Activated CD8-positive, alpha-beta T cell treated with anti-CD3 and anti-CD28 coated beads, Interleukin-2, amount 10 ng/mL, durations not matched to agents 7 days and 5 days (primary cell): ENCODE measurements at regions not wholly inside any gene's neighbourhood (a gene's known extent, or its start where the extent isn't known, plus 50 kb on each side); places are given as distances from the start of the nearest gene placed in this dataset.

ENCODE experiments used
- ATAC-seq: fragments of 150-1000 bp; cut with Tn5 transposase; one replicate; pipeline ENCODE4 v1.10.0; 2021; ENCODE audit warnings: moderate library complexity
- CTCF ChIA-PET: fragments of 350-600 bp; sonication (Branson Sonifier 250); formaldehyde crosslinking; loops from one replicate; lab custom pipeline; 2021; ENCODE audit warnings: antibody characterized with exemption; lab: Charles Lee
- POLR2A ChIA-PET: fragments of 350-600 bp; sonication (Branson Sonifier 250); formaldehyde crosslinking; loops from one replicate; lab custom pipeline; 2021; ENCODE audit warnings: antibody characterized with exemption; lab: Charles Lee
- DNase-seq: peaks from one replicate; pipeline ENCODE4 v3.0.0-alpha.2; 2020
- H3K27ac Mint-ChIP-seq: one replicate; pipeline ENCODE4 v1.8.0; 2021; ENCODE audit warnings: mild to moderate bottlenecking, mixed read lengths
- H3K27me3 Mint-ChIP-seq: one replicate; pipeline ENCODE4 v1.8.0; 2021; ENCODE audit warnings: low read depth, mixed read lengths
- H3K36me3 Mint-ChIP-seq: one replicate; pipeline ENCODE4 v1.8.0; 2021; ENCODE audit warnings: low read depth, mixed read lengths
- H3K4me1 Mint-ChIP-seq: one replicate; pipeline ENCODE4 v1.8.0; 2021; ENCODE audit warnings: low read depth, mixed read lengths
- H3K4me3 Mint-ChIP-seq: one replicate; pipeline ENCODE4 v1.8.0; 2021; ENCODE audit warnings: mild to moderate bottlenecking, mixed read lengths
- H3K9me3 Mint-ChIP-seq: one replicate; pipeline ENCODE4 v1.8.0; 2022; ENCODE audit warnings: mixed read lengths; ENCODE audit not compliant: insufficient read depth

- CTCF ChIA-PET = no interaction called here
- DNase-seq (no peak), ATAC-seq (no peak)
Measured at GRCh38 chr4:65831828-65832227, 161.5 kb upstream of the EPHA5 start.

GRCh38 chr4:65825116-65825753 is 154.9 kb upstream of the EPHA5 start:
- POLR2A ChIA-PET = no interaction called here
- H3K4me1 Mint-ChIP-seq = no peaks in the 10 kb centered on the region
- no peaks in the 10 kb centered on the region for H3K27me3 Mint-ChIP-seq
- no peak for DNase-seq
- H3K4me3 Mint-ChIP-seq = no peak overlapping the region
- no peak overlapping the region for H3K27ac Mint-ChIP-seq
- no peak for ATAC-seq
- H3K9me3 Mint-ChIP-seq = peaks cover 4% of the 10 kb centered on the region
- no peaks in the 10 kb centered on the region for H3K36me3 Mint-ChIP-seq
- CTCF ChIA-PET = no interaction called here

More at GRCh38 chr4:65831828-65832227, 161.5 kb upstream of the EPHA5 start:
- Mint-ChIP-seq H3K4me3 (no peak overlapping the region), H3K36me3 (no peaks in the 10 kb centered on the region), H3K9me3 (no peaks in the 10 kb centered on the region), H3K4me1 (no peaks in the 10 kb centered on the region), H3K27me3 (no peaks in the 10 kb centered on the region), H3K27ac (no peak overlapping the region)
- POLR2A ChIA-PET = no interaction called here

GRCh38 chr4:65819192-65819591 is 148.9 kb upstream of the EPHA5 start:
- POLR2A ChIA-PET = no interaction called here
- CTCF ChIA-PET = no interaction called here
- no peak for ATAC-seq
- no peak overlapping the region for H3K4me3 Mint-ChIP-seq
- H3K4me1 Mint-ChIP-seq = no peaks in the 10 kb centered on the region
- peaks cover 11% of the 10 kb centered on the region for H3K9me3 Mint-ChIP-seq
- H3K36me3 Mint-ChIP-seq = no peaks in the 10 kb centered on the region
- H3K27ac Mint-ChIP-seq = no peak overlapping the region
- H3K27me3 Mint-ChIP-seq = no peaks in the 10 kb centered on the region
- DNase-seq = no peak

- no peaks in the 10 kb centered on the region for H3K27me3 Mint-ChIP-seq
- no peaks in the 10 kb centered on the region for H3K4me1 Mint-ChIP-seq
- H3K4me3 Mint-ChIP-seq = no peak overlapping the region
- ChIA-PET POLR2A (no interaction called here), CTCF (no interaction called here)
- no peak overlapping the region for H3K27ac Mint-ChIP-seq
- H3K9me3 Mint-ChIP-seq = no peaks in the 10 kb centered on the region
- H3K36me3 Mint-ChIP-seq = no peaks in the 10 kb centered on the region
- ATAC-seq (no peak), DNase-seq (no peak)
Measured at GRCh38 chr4:65805936-65806335, 135.6 kb upstream of the EPHA5 start.

GRCh38 chr4:65799513-65799912 is 129.2 kb upstream of the EPHA5 start:
- ATAC-seq = no peak
- DNase-seq = no peak
- Mint-ChIP-seq H3K36me3 (no peaks in the 10 kb centered on the region), H3K4me1 (no peaks in the 10 kb centered on the region), H3K4me3 (no peak overlapping the region), H3K27me3 (no peaks in the 10 kb centered on the region), H3K9me3 (no peaks in the 10 kb centered on the region), H3K27ac (no peak overlapping the region)
- POLR2A ChIA-PET = no interaction called here
- CTCF ChIA-PET = no interaction called here

- Mint-ChIP-seq H3K27me3 (no peaks in the 10 kb centered on the region), H3K4me3 (no peak overlapping the region), H3K36me3 (no peaks in the 10 kb centered on the region), H3K9me3 (no peaks in the 10 kb centered on the region), H3K4me1 (no peaks in the 10 kb centered on the region), H3K27ac (no peak overlapping the region)
- ChIA-PET CTCF (no interaction called here), POLR2A (no interaction called here)
- DNase-seq (no peak), ATAC-seq (no peak)
Measured at GRCh38 chr4:65798498-65799127, 128.3 kb upstream of the EPHA5 start.

- CTCF ChIA-PET = no interaction called here
- POLR2A ChIA-PET = no interaction called here
- H3K27me3 Mint-ChIP-seq = no peaks in the 10 kb centered on the region
- H3K4me3 Mint-ChIP-seq = no peak overlapping the region
- ATAC-seq (no peak), DNase-seq (no peak)
- no peaks in the 10 kb centered on the region for H3K4me1 Mint-ChIP-seq
- H3K27ac Mint-ChIP-seq = no peak overlapping the region
- no peaks in the 10 kb centered on the region for H3K9me3 Mint-ChIP-seq
- H3K36me3 Mint-ChIP-seq = no peaks in the 10 kb centered on the region
Measured at GRCh38 chr4:65791812-65792308, 121.6 kb upstream of the EPHA5 start.

- Mint-ChIP-seq H3K4me3 (no peak overlapping the region), H3K27ac (no peak overlapping the region), H3K27me3 (no peaks in the 10 kb centered on the region), H3K9me3 (no peaks in the 10 kb centered on the region), H3K36me3 (no peaks in the 10 kb centered on the region), H3K4me1 (no peaks in the 10 kb centered on the region)
- DNase-seq (no peak), ATAC-seq (no peak)
- ChIA-PET CTCF (no interaction called here), POLR2A (no interaction called here)
Measured at GRCh38 chr4:65791111-65791811, 121.0 kb upstream of the EPHA5 start.

GRCh38 chr4:65789805-65790204 is 119.5 kb upstream of the EPHA5 start:
- H3K9me3 Mint-ChIP-seq = no peaks in the 10 kb centered on the region
- no peaks in the 10 kb centered on the region for H3K4me1 Mint-ChIP-seq
- H3K36me3 Mint-ChIP-seq = no peaks in the 10 kb centered on the region
- no peak overlapping the region for H3K4me3 Mint-ChIP-seq
- ATAC-seq (no peak), DNase-seq (no peak)
- POLR2A ChIA-PET = no interaction called here
- no peak overlapping the region for H3K27ac Mint-ChIP-seq
- CTCF ChIA-PET = no interaction called here
- H3K27me3 Mint-ChIP-seq = no peaks in the 10 kb centered on the region

- CTCF ChIA-PET = no interaction called here
- POLR2A ChIA-PET = no interaction called here
Measured at GRCh38 chr4:65789341-65789740, 119.1 kb upstream of the EPHA5 start.

GRCh38 chr4:65777270-65777669 is 107.0 kb upstream of the EPHA5 start:
- Mint-ChIP-seq H3K4me3 (no peak overlapping the region), H3K4me1 (no peaks in the 10 kb centered on the region), H3K9me3 (no peaks in the 10 kb centered on the region), H3K27ac (no peak overlapping the region), H3K27me3 (no peaks in the 10 kb centered on the region), H3K36me3 (no peaks in the 10 kb centered on the region)
- CTCF ChIA-PET = no interaction called here
- ATAC-seq (no peak), DNase-seq (no peak)
- POLR2A ChIA-PET = no interaction called here

More at GRCh38 chr4:65789341-65789740, 119.1 kb upstream of the EPHA5 start:
- Mint-ChIP-seq H3K36me3 (no peaks in the 10 kb centered on the region), H3K4me1 (no peaks in the 10 kb centered on the region), H3K9me3 (peaks cover 3% of the 10 kb centered on the region), H3K27ac (no peak overlapping the region), H3K27me3 (no peaks in the 10 kb centered on the region), H3K4me3 (no peak overlapping the region)
- DNase-seq (no peak), ATAC-seq (no peak)

GRCh38 chr4:65773636-65774035 is 103.3 kb upstream of the EPHA5 start:
- H3K27me3 Mint-ChIP-seq = no peaks in the 10 kb centered on the region
- CTCF ChIA-PET = no interaction called here

More at GRCh38 chr4:65773636-65774035, 103.3 kb upstream of the EPHA5 start:
- Mint-ChIP-seq H3K27ac (no peak overlapping the region), H3K9me3 (peaks cover 4% of the 10 kb centered on the region), H3K36me3 (no peaks in the 10 kb centered on the region), H3K4me1 (no peaks in the 10 kb centered on the region), H3K4me3 (no peak overlapping the region)
- POLR2A ChIA-PET = no interaction called here
- ATAC-seq = no peak
- DNase-seq = no peak
